ENCODE measurements at regions not wholly inside any gene's neighbourhood (a gene's known extent, or its start where the extent isn't known, plus 50 kb on each side); places are given as distances from the start of the nearest gene placed in this dataset.

DNA sequence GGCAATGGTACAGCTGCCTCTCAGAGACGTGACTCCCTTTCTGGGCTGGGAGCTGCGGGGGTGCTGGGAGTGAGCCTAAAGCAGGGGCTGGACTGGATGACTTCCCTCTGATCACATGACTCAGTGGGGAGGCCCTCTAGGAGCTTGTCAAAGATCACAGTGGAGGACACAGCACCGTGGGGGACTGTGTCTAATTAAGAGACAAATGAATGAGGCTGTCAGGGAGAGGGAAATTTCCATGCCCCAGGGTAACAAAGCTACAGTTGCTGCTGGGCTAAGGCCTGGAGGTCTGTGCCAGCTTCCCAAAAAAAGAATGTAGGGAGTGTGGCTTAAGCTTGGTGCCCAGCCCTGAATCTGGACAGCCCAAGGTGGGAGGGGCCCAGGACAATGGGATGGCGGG, 262.8 kb upstream of the PLET1 start:
- no peak overlapping the region for H2BK15ac ChIP-seq (ENCODE audit: low read depth, low read length)
- peaks cover 21% of the 10 kb centered on the region for H3K27me3 ChIP-seq (ENCODE audit: control insufficient read depth, insufficient read depth, low read length)
- no peak overlapping the region for H3K27ac ChIP-seq (ENCODE audit: insufficient read depth, low read length)
- no peaks in the 10 kb centered on the region for H3K9me1 ChIP-seq (ENCODE audit: insufficient read depth, low read length)
- ChIA-PET CTCF (interaction anchor here (0.6 kb wide), 1 partner anchor 70 kb away, joined by 3 read pairs; no protein-coding TSS in a partner anchor), POLR2A (ENCODE audit: unreplicated experiment) (no interaction called here)
- H2BK120ac ChIP-seq (ENCODE audit: low read depth, low read length) = no peak overlapping the region
- H3K18ac ChIP-seq (ENCODE audit: low read depth, low read length) = no peak overlapping the region
- no peaks in the 10 kb centered on the region for H3K36me3 ChIP-seq (ENCODE audit: control insufficient read depth, insufficient read depth, low read length)
- intact Hi-C loops (cut with micrococcal nuclease) (no loop called here), in situ Hi-C loops (cut with MboI; ENCODE audit: low sequenced_read_pairs) (no loop called here), dilution Hi-C loops (cut with HindIII; ENCODE audit: low sequenced_read_pairs, unreplicated experiment) (no loop called here)
- no peak for ATAC-seq (ENCODE audit: low read depth)
- no peaks in the 10 kb centered on the region for H4K20me1 ChIP-seq (ENCODE audit: insufficient read depth, low read length)
- 100% methylated on average over 1 of the region's 4 CpGs; no CpG with 5 or more reads in 1 of the 2 experiments for WGBS, 2 experiments (ENCODE audit: extremely low coverage in 2 of 2, insufficient read length in 1 of 2)
- H3K4ac ChIP-seq (ENCODE audit: low read depth, low read length) = no peak overlapping the region
- H4K91ac ChIP-seq (ENCODE audit: insufficient read depth, low read depth, low read length) = no peak overlapping the region
- no peaks in the 10 kb centered on the region for H3K4me1 ChIP-seq (ENCODE audit: control insufficient read depth, insufficient read depth, low read length)
- no peak overlapping the region for H3K4me2 ChIP-seq (ENCODE audit: low read depth, low read length)
- H2BK5ac ChIP-seq (ENCODE audit: low read depth, low read length, poor library complexity, severe bottlenecking) = no peak overlapping the region
- no peak overlapping the region for H2BK20ac ChIP-seq (ENCODE audit: low read depth, low read length)
- no peak overlapping the region for H3K9ac ChIP-seq (ENCODE audit: low read depth, low read length)
- no peak overlapping the region for H2AFZ ChIP-seq (replicated peaks; ENCODE audit: low read length, poor library complexity)
- DNase-seq = no peak
- H2AK9ac ChIP-seq (replicated peaks; ENCODE audit: low read depth, low read length, poor library complexity) = no peak overlapping the region
- no peak overlapping the region for H3K4me3 ChIP-seq (ENCODE audit: insufficient read depth, low read depth, low read length)
- H3K23ac ChIP-seq (ENCODE audit: low read depth, low read length) = no peak overlapping the region
- H4K5ac ChIP-seq (ENCODE audit: low read depth, low read length) = no peak overlapping the region
- no peaks in the 10 kb centered on the region for H3K79me1 ChIP-seq (ENCODE audit: low read depth in 1 of 2, low read length in 2 of 2)
- no peak overlapping the region for H2AK5ac ChIP-seq (ENCODE audit: low read depth, low read length)
- no TSS peak for BruUV-seq (replicated peaks)
- H4K8ac ChIP-seq (ENCODE audit: low read depth in 2 of 2, low read length in 2 of 2) = no peak overlapping the region
- TF ChIP-seq CHD1 (IDR thresholded peaks at IDR 0.05; ENCODE audit: low read depth, low read length) (no peak), MXI1 (IDR thresholded peaks at IDR 0.05; ENCODE audit: borderline replicate concordance, low read depth, low read length) (no peak), MAZ (IDR thresholded peaks at IDR 0.05; ENCODE audit: borderline replicate concordance, low read depth, low read length) (no peak), RCOR1 (IDR thresholded peaks at IDR 0.05; ENCODE audit: insufficient replicate concordance, low read length) (no peak), NFE2L2 (IDR thresholded peaks at IDR 0.05; ENCODE audit: low read depth, low read length) (no peak), BHLHE40 (IDR thresholded peaks at IDR 0.05; ENCODE audit: low read depth, low read length) (no peak), CEBPB (IDR thresholded peaks at IDR 0.05; ENCODE audit: low read depth, low read length) (no peak), ELK1 (IDR thresholded peaks at IDR 0.05; ENCODE audit: borderline replicate concordance, low read depth, low read length) (no peak), POLR2A (IDR thresholded peaks at IDR 0.05; ENCODE audit: low read depth, low read length) (no peak), MAFK (IDR thresholded peaks at IDR 0.05; ENCODE audit: low read depth, low read length) (no peak), FOS (IDR thresholded peaks at IDR 0.05; ENCODE audit: low read depth, low read length) (no peak), RAD21 (IDR thresholded peaks at IDR 0.05; ENCODE audit: low read length) (no peak)
- TF ChIP-seq, protein P1, sequence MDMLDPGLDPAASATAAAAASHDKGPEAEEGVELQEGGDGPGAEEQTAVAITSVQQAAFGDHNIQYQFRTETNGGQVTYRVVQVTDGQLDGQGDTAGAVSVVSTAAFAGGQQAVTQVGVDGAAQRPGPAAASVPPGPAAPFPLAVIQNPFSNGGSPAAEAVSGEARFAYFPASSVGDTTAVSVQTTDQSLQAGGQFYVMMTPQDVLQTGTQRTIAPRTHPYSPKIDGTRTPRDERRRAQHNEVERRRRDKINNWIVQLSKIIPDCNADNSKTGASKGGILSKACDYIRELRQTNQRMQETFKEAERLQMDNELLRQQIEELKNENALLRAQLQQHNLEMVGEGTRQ (IDR thresholded peaks at IDR 0.05; ENCODE audit: low read depth, low read length) = no peak
- H3K14ac ChIP-seq (replicated peaks; ENCODE audit: low read depth, low read length) = no peak overlapping the region
- no peaks in the 10 kb centered on the region for H3K9me3 ChIP-seq (ENCODE audit: control insufficient read depth, insufficient read depth, low read length)
- H3K56ac ChIP-seq (ENCODE audit: extremely low read depth, insufficient read depth, low read length) = no peak overlapping the region
